Trophoblast cell (in vitro differentiated cells and primary cell): ENCODE measurements at regions not wholly inside any gene's neighbourhood (a gene's known extent, or its start where the extent isn't known, plus 50 kb on each side); places are given as distances from the start of the nearest gene placed in this dataset.
"Not testable (repeated sequence)": the region's sequence is repeated elsewhere in the genome, so short reads cannot be mapped to it uniquely, and the experiment has no call there.

Experiments
- DNase-seq, 2 donors: peaks; one replicate each; pipeline ENCODE4 v3.0.0-alpha.2; 2016
- H2AFZ ChIP-seq: 2 replicates; pipeline ENCODE4 v1.6.1; 2013; ENCODE audit warnings: low read length, moderate library complexity, mild to moderate bottlenecking; ENCODE audit not compliant: insufficient read depth, poor library complexity
- H2AK5ac ChIP-seq: 2 replicates; pipeline ENCODE4 v1.6.1; 2013; ENCODE audit warnings: mild to moderate bottlenecking, low read length
- H2BK120ac ChIP-seq: 2 replicates; pipeline ENCODE4 v1.6.1; 2013; ENCODE audit warnings: low read length, mild to moderate bottlenecking, moderate library complexity; ENCODE audit not compliant: insufficient read depth, poor library complexity
- H2BK12ac ChIP-seq: 2 replicates; pipeline ENCODE4 v1.6.1; 2013; ENCODE audit warnings: mild to moderate bottlenecking, low read length, moderate library complexity
- H2BK5ac ChIP-seq: 2 replicates; pipeline ENCODE4 v1.6.1; 2013; ENCODE audit warnings: low read length, low read depth, moderate library complexity, mild to moderate bottlenecking; ENCODE audit not compliant: poor library complexity
- H3K14ac ChIP-seq: 2 replicates; pipeline ENCODE4 v1.6.1; 2013; ENCODE audit warnings: mild to moderate bottlenecking, low read length
- H3K18ac ChIP-seq: 2 replicates; pipeline ENCODE4 v1.6.1; 2013; ENCODE audit warnings: mild to moderate bottlenecking, low read length
- H3K23ac ChIP-seq: 2 replicates; pipeline ENCODE4 v1.6.1; 2013; ENCODE audit warnings: low read length
- H3K27ac ChIP-seq: 2 replicates; pipeline ENCODE4 v1.5.1; 2013; ENCODE audit warnings: low read depth, mild to moderate bottlenecking, inconsistent platforms, low read length, moderate library complexity
- H3K27me3 ChIP-seq: 2 replicates; pipeline ENCODE4 v1.6.1; 2013; ENCODE audit warnings: inconsistent platforms, mild to moderate bottlenecking, low read length, moderate library complexity; ENCODE audit not compliant: insufficient read depth
- H3K36me3 ChIP-seq, 2 experiments: 1 replicate in 1 of 2; 2 replicates in 1 of 2; pipeline ENCODE4 v1.6.1; 2013; ENCODE audit warnings: low read length in 2 of 2, mild to moderate bottlenecking in 2 of 2, moderate library complexity in 1 of 2; ENCODE audit not compliant: insufficient read depth in 2 of 2, control insufficient read depth in 1 of 2
- H3K4ac ChIP-seq: 2 replicates; pipeline ENCODE4 v1.6.1; 2013; ENCODE audit warnings: low read depth, mild to moderate bottlenecking, low read length, moderate library complexity
- H3K4me1 ChIP-seq, 2 experiments: 1 replicate in 1 of 2; 2 replicates in 1 of 2; pipeline ENCODE4 v1.6.1; 2013; ENCODE audit warnings: low read length in 2 of 2, mild to moderate bottlenecking in 2 of 2, moderate library complexity in 1 of 2; ENCODE audit not compliant: insufficient read depth in 2 of 2, control insufficient read depth in 1 of 2
- H3K4me2 ChIP-seq: 2 replicates; pipeline ENCODE4 v1.6.1; 2013; ENCODE audit warnings: inconsistent platforms, mild to moderate bottlenecking, low read length, moderate library complexity
- H3K4me3 ChIP-seq: 2 replicates; pipeline ENCODE4 v1.5.1; 2013; ENCODE audit warnings: mild to moderate bottlenecking, low read depth, low read length, inconsistent platforms
- H3K79me1 ChIP-seq: one replicate; pipeline ENCODE4 v1.6.1; 2013; ENCODE audit warnings: low read length
- H3K79me2 ChIP-seq: 2 replicates; pipeline ENCODE4 v1.6.1; 2013; ENCODE audit warnings: low read length, mild to moderate bottlenecking; ENCODE audit not compliant: control insufficient read depth, insufficient read depth, poor library complexity
- H3K9ac ChIP-seq: 2 replicates; pipeline ENCODE4 v1.6.1; 2013; ENCODE audit warnings: mild to moderate bottlenecking, low read length
- H3K9me3 ChIP-seq: 2 replicates; pipeline ENCODE4 v1.6.1; 2013; ENCODE audit warnings: low read depth, mild to moderate bottlenecking, control low read depth, inconsistent platforms, low read length; ENCODE audit not compliant: insufficient read depth
- H4K12ac ChIP-seq: 2 replicates; pipeline ENCODE4 v1.6.1; 2013; ENCODE audit warnings: low read depth, mild to moderate bottlenecking, low read length, moderate library complexity
- H4K8ac ChIP-seq: 2 replicates; pipeline ENCODE4 v1.6.1; 2013; ENCODE audit warnings: low read depth, mild to moderate bottlenecking, low read length, moderate library complexity
- H4K91ac ChIP-seq: one replicate; pipeline ENCODE4 v1.6.1; 2013; ENCODE audit warnings: low read depth, mild to moderate bottlenecking, low read length, moderate library complexity
- WGBS: extraction: QIAGEN DNeasy Blood & Tissue Kit; methylation state at CpG from one replicate; pipeline ENCODE4 v1.1.7; 2013; ENCODE audit warnings: missing lambda C conversion rate; ENCODE audit not compliant: insufficient read length, insufficient coverage; ENCODE audit errors: extremely low coverage; 5-methylcytosine and 5-hydroxymethylcytosine counted together

- not testable (repeated sequence) for H4K8ac ChIP-seq, H4K91ac ChIP-seq
Observed at GRCh38 chr2:113551637-113552318, 53.3 kb downstream of the FOXD4L1 start.

GRCh38 chr2:113559820-113560219 lies 61.4 kb downstream of the FOXD4L1 start:
- H2BK5ac ChIP-seq, H2AFZ ChIP-seq, DNase-seq, H3K36me3 ChIP-seq, H2BK120ac ChIP-seq, H4K12ac ChIP-seq, H3K4ac ChIP-seq, H3K9ac ChIP-seq, H3K4me3 ChIP-seq, H3K4me1 ChIP-seq, H2AK5ac ChIP-seq, H3K27me3 ChIP-seq, H3K23ac ChIP-seq, H3K79me2 ChIP-seq, H3K14ac ChIP-seq, H3K18ac ChIP-seq, H2BK12ac ChIP-seq, H4K8ac ChIP-seq, H3K4me2 ChIP-seq, H4K91ac ChIP-seq, H3K9me3 ChIP-seq, H3K79me1 ChIP-seq, H3K27ac ChIP-seq: not testable (repeated sequence)
- no CpG with 5 or more reads among the region's 2 CpGs for WGBS

More at GRCh38 chr2:113551637-113552318, 53.3 kb downstream of the FOXD4L1 start:
- not testable (repeated sequence) for H2AK5ac ChIP-seq, H3K14ac ChIP-seq, H2AFZ ChIP-seq, H3K9me3 ChIP-seq, H3K23ac ChIP-seq, H3K9ac ChIP-seq, H3K4me2 ChIP-seq, H2BK12ac ChIP-seq, H4K12ac ChIP-seq, DNase-seq, H3K79me1 ChIP-seq, H3K79me2 ChIP-seq, H3K18ac ChIP-seq, H2BK120ac ChIP-seq, H3K27ac ChIP-seq, H3K4me3 ChIP-seq, H3K36me3 ChIP-seq, H3K27me3 ChIP-seq, H3K4me1 ChIP-seq, H2BK5ac ChIP-seq, H3K4ac ChIP-seq
- WGBS, result no CpG with 5 or more reads among the region's 11 CpGs

GRCh38 chr2:113562662-113563061 lies 64.2 kb downstream of the FOXD4L1 start:
- DNase-seq, H3K79me2 ChIP-seq, H3K23ac ChIP-seq, H3K18ac ChIP-seq, H3K4me3 ChIP-seq, H2BK5ac ChIP-seq, H2AFZ ChIP-seq, H2BK12ac ChIP-seq, H3K4me2 ChIP-seq, H3K4ac ChIP-seq, H2AK5ac ChIP-seq, H3K27me3 ChIP-seq, H3K27ac ChIP-seq, H3K4me1 ChIP-seq, H3K36me3 ChIP-seq, H3K9ac ChIP-seq, H3K79me1 ChIP-seq, H2BK120ac ChIP-seq, H4K8ac ChIP-seq, H4K91ac ChIP-seq, H4K12ac ChIP-seq, H3K14ac ChIP-seq, H3K9me3 ChIP-seq: not testable (repeated sequence)
- no CpG with 5 or more reads among the region's 2 CpGs for WGBS

GRCh38 chr2:113566674-113567480 lies 60.2 kb upstream of the RABL2A start:
- H2BK5ac ChIP-seq, H3K27me3 ChIP-seq, H3K9ac ChIP-seq, H2BK120ac ChIP-seq, H3K4ac ChIP-seq, H3K4me3 ChIP-seq, H4K91ac ChIP-seq, H3K27ac ChIP-seq, H3K9me3 ChIP-seq, H3K18ac ChIP-seq, H3K79me1 ChIP-seq, H3K4me2 ChIP-seq, H2BK12ac ChIP-seq, H3K36me3 ChIP-seq, H3K23ac ChIP-seq, DNase-seq, H3K79me2 ChIP-seq, H4K12ac ChIP-seq, H3K4me1 ChIP-seq, H2AFZ ChIP-seq, H2AK5ac ChIP-seq, H4K8ac ChIP-seq, H3K14ac ChIP-seq: not testable (repeated sequence)
- WGBS, result no CpG with 5 or more reads among the region's 12 CpGs
